ENCODE measurements at regions not wholly inside any gene's neighbourhood (a gene's known extent, or its start where the extent isn't known, plus 50 kb on each side); places are given as distances from the start of the nearest gene placed in this dataset.

DNA sequence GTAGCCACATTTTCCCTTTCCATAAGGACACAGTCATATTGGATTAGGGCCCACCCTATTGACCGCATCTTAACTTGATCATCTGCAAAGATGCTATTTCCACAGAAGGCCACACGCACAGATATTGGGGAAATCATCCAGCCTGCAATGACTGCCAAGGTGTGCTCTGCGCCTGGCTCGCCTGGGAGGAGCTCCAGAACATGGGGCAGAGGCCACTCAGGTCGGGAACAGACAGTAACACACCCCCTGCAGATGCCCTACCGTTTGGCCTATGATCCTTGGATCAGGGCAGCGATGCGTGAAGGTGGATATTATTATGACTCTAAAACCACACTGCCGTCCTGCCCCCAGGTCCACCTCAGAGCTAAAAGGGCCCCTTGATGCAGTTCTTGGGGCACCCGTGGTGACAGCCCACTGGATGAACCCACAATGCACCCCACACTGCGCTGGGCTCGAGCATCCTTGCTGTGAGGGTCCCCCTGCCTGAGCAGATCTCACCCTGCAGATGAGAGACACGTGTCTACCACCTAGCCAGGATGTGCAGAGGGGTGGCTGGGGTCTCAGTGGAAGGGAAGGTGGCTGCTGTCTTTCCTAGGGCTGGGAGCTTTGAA, 72.9 kb upstream of the ZNF516 start:
- no peak for DNase-seq

DNA sequence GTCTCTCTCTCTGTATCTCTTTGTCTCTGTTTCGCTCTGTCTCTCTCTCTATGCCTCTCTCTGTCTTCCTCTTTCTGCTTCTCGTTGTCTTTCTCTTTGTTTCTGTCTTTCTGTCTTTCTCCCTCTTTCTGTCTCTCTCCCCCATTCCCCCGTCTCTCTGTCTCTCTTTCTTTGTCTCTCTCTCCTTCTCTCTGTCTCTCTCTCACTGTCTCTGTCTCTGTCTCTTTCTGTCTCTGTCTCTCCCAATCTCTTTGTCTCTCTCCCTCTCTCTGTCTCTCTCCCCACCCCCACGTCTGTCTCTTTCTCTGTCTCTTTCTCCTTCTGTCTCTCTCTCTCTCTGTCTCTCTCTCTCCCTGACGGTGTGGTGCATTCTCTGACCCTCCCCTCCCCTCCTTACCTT, 71.9 kb upstream of the ZNF516 start:
- DNase-seq: no peak

DNA sequence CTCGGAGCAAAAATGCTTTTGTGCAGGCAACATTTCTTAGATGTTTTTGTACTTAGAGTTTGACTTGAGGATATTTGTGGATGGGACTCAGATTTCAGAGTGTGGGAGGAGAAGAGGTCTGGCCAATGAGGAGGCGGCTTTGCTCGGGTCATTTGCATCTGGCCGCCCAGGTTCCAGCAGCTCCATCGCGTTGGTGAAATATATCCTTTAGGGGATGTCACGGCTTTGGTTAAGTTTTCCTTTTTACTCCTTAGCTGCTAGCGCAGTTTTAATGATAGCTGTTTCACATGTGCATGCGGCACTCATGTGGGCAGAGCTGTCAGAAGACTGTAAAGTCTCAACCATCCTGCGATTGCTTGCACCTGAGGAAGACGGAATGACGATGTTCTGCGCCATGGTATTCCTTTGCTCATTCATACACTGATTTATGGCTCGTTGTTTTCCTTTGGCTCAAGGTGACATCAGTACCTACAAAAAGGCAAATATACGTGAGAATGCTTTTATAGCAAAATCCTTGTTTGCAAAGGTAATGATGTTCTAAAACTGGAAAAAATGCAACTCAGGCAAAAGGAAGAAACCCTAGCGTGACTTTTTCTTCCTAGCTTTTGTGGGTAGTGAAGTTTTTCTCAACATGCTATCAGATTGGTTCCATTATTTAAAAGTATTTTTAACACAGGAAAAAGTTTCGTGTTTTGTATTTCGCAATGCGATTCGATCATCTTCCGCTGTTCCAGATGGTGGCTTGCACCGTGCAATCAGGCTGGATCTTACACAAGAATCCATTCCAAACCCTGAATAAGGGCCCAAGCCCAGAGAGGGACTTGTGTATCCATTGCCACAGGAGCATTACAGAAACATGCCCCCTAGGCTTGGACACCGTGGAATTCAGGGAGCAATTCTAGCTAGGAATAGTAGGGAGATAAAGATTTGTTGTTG, 70.5 kb upstream of the ZNF516 start:
- no peak for DNase-seq

DNA sequence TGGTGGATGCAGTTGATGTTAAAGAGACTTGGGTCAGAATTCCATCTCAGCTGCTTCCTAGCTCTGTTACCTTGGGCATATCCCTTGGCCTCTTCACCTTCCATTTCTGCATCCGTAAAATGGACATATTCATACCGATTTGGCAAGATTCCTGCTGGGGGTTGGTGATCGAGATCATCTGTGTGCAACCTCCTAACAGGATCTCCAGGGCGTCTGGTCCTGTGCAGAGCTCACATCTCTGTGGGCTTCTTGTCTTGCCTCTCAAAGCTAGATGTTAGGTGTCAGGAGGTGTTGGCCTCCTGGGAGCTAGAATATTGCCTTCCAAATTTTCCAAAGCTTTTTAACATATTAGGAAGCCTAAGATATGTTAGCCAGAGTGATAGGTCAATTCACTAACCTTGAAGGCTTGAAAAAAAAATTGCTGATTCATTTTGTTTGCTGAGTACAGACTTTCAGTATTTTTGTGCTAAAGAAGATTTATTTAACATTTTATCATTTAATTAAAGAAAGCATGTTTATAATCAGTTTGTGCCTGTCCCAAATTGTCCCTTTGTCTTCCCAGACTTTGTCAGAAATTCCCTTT, 69.7 kb upstream of the ZNF516 start:
- no peak for DNase-seq

DNA sequence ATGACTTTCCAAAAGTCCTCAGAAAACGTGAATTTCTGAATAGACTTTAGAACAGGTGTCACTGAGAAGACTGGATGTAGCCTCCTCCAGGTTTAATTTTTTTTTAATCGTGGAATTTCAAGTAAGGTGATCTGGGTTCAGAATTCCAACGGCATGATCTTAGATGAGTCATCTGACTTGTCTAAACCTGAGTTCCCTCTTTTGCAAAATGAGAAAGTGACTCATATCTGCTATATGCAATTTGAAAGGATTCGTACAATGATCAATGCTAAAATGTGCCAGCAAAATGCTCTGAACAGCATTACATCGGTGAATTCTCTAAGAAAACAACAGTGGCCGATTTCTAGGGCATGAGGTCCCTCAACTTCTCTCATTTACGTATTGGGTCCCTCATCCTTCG, 69.1 kb upstream of the ZNF516 start:
- DNase-seq: no peak

DNA sequence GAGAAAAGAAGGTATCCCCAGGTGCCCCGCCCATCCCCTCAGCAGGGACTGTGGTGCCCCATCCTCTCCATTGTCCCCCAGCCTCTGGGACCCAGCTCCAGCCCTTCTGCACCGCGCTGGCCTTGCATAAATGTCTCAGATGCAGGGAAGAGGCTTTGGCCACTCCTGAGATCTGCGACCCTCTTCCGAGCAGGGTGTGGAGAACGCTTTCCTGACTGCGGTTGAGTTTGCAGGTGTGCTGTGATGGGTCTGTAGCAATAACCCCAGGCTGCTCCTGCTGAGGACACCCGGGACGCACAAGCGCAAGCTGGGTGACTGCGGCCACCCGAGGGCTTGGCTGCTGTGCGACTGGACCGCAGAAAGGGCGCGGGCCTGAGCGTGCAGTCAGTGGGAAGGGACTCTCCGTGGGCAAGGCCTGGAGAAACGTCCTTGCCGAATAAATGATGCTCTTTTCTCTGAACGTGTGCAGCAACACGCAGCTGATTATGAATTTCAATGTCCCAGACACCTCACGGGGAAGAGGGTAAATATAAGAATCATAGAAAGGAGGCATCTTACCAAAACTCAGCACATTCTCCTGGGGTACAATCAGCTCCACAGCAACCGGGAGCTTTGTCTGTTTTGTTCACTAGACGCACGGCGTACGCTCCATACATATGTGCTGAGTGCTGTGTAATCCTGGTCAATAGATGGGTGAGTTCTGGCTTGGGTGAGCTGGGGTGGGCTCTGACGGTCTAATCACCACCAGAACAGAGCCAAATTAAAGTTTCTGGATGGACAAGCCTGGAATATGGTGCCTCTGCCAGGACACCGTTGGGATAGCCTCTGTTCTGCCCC, 67.5 kb upstream of the ZNF516 start:
- no peak for DNase-seq

DNA sequence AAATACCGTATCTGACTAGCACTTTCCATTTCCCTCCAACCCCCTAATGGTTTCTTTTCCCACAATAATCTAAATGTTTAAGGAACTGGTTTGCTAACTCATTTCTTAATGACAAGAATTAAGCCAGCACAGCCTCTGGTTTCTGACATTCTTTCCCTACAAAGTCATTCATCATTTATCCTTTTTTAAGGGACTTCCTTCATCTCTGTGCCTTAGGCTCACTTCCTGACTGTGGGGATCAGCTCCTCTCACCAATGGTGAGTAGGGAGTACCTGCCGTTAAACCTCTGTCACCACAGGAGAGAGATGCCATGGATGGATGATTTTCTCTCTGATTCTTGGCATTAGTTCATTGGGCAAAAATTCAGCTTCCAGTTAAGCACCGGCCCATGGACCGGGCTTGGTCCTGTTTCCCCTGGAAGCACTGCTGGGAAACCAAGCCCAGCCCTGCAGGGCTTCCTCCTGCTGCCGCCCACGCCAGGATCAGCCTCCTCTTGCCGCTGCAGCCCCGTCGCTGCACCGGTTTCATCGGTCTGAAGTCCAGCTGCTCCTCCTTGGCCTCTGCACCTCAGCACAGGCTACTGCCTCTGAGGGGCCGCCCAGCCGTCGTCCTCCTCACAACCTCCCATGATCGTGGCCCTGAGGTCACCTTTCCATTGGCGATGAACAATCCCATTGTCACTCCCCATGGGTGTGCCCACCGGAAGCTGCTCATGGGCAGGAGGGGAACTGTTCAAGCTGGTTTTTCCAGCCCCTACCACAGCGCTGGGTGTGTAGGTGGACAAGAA, 64.0 kb upstream of the ZNF516 start:
- no peak for DNase-seq

DNA sequence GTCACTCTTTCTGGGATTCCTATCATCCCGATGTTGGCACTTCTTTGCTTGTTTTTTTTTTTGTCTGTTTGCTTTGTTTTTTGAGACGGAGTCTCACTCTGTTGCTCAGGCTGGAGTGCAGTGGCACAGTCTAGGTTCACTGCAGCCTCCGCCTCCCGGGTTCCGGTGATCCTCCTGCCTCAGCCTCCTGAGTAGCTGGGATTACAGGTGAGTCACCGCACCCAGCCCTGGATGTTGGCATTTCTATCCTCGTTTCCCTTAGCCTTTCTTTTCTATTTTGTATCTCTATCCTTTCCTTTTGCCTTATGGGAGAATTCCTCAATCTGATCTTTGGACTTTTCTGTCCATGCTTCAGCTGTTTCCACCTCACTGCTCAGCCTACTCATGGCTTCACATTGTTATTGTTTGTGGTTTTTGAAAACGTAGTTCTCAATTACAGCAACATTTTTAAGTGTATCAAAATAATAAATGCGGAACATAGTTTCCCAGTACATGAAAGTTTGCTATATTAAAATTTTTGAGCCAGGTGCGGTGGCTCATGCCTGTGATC, 62.1 kb upstream of the ZNF516 start:
- no peak for DNase-seq

DNA sequence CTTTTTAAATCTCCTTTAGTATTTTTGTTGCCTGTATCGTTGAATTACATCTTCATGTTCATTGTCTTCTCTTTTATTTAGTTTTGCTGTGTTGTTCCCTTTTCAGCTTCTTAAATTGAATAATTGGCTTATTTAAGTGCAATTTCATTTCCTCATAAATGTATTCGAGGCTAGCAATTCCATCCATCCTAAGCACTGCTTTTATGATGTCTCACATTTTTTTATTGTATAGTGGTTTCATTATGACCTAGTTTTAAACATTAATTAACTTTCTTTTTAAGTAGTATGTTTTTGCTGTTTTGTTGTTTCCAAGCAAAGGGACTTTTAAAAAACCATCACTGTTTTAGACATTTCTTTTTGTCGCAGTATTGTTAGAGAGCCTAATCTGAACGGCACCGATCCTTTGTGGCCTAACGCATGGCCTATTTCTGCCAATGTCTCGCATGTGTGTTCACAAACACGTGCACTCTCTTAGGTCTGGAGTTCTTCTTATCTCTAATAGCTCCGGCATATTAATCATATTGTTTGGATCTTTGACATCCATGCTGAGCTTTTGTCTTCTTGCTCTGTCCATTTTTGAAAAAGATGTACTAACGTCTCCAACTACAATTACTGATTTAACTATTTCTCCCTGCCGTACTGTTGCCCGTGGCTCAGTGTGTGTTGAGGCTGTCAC, 59.6 kb upstream of the ZNF516 start:
- DNase-seq: no peak

DNA sequence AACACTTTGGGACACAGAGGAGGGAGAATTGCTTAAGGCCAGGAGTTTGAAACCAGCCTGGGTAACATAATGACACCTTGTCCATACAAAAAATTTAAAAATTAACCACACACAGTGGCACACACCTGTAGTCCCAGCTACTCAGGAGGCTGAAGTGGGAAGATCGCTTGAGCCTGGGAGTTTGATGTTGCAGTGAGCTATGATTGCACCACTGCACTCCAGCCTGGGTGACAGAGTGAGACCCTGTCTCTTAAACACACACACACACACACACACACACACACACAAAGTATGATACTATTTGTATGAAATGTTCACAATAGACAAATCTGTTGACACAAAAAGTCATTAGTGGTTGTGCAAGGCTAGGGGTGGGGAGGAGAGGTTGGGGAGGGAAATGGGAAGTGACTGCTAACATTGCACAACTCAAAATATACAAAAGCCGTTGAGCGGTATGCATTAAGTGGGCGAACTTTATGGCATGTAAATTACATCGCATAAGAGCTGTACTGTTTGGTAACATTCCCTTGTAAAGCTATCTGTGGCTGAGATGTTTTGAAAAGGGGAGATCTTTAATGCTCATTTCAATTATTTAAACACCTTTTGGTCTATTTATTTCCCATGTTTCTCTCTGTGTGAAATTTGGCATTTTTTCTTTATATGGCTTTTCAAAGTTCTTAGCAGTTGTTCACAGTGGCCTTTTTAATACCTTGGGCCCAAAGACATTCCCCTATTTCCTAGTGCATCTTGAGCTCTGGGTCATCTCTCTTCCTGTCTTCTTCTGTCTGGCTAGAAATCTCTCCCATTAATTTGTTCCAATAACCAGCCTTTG, 58.9 kb upstream of the ZNF516 start:
- DNase-seq: no peak

DNA sequence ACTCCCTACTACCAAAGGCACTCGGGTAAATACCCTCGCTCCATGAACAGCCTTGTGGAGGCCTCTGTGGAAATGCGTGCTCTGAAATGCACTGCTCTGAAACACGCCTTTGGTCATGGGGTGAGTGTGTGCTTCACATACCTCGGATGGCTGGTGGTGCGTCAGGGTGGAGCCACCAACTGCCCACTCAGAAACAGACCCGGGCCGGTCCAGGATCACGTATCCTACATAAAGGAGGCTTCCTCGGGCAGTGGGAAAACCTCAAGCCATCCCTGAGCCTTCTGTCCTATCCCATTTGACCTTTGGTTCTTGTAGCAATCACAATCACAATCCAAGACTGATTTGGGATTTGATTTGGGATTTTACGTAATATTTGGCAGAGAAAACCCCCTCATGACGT, 53.5 kb upstream of the ZNF516 start:
- DNase-seq: no peak

DNA sequence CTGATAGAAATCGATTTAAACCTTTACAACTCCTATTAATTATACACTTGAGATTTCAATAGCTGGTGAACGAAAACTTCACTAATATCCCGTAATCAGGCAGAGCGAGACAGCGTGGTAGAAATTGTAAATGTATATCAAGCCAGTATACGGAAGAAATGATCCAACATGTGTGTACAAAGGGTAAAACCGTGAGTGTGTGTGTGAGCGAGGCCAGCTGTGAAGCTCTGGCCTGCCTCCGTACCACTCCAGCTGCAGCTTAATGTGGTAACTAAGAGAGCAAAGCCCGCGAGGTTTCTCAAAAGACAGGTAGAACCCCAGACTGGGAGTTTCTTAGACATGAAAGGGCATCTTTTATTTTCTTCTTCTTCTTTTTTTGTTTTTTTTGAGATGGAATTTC, 52.3 kb upstream of the ZNF516 start:
- no peak for DNase-seq

DNA sequence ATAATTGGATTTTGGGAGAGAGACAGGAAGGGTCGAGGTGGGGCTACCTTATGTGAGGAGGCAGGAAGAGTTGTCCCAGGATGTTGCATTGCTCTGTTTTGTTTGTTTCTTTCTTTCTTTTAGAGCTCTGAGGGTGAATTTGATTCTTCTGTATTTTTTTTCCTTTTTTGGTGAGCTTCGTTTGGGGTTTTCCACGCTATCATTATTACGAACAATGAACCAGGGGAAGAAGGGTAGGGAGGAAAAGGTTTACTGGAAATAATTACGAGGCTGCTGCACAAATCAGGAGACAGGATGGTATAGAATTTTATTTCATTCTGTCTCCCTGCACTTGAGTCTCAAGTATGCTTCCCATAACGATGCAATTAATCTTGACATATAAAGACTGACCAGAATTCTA, 51.4 kb upstream of the ZNF516 start:
- DNase-seq: no peak

DNA sequence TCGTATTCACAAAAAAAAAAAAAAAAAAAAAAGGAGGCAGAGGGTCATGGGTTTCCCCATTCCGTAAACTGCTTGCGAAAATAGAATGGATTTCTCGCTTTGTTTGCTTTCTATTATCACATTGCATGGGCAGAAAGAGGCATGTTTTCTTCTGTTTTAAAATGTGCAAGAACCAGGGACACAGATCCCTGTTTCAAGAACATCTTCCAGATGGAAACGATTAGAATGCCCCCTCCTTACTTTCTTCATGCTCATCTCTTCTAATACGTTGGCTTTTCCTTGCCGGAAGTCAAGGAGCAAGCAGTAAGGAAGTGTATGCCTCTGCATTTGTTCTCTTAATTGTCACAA, 51.0 kb upstream of the ZNF516 start:
- DNase-seq: no peak

DNA sequence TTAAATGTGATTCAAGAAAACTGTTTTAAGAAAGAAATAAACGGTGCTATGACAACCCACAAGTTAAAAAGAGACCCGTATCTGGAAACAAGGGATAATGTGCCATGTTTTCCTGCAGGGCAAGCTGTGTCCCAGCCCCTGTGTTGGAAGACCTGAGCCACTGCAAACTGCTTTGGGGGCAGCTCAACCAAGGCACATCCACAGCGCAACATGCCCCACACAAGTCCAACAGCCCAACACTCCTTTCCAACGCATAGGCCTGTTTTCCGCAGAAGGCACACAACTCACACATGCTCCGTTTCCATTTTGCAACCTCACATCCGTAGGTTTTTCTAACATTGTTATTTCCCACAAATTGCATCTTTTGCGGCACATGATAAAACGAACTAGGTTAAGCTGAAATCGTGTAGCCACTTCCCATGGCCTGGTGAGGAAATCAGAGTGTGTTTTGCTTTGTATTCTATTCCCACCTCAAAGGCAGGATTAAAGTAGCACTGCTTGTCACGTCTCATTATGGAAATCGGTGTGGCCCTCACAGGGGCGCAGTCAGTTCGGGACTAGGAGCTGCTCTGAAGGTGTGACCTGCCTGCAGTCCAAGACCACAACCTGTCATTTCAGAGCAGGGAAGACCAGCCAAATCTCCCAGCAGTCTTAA, 50.5 kb upstream of the ZNF516 start:
- DNase-seq: no peak

DNA sequence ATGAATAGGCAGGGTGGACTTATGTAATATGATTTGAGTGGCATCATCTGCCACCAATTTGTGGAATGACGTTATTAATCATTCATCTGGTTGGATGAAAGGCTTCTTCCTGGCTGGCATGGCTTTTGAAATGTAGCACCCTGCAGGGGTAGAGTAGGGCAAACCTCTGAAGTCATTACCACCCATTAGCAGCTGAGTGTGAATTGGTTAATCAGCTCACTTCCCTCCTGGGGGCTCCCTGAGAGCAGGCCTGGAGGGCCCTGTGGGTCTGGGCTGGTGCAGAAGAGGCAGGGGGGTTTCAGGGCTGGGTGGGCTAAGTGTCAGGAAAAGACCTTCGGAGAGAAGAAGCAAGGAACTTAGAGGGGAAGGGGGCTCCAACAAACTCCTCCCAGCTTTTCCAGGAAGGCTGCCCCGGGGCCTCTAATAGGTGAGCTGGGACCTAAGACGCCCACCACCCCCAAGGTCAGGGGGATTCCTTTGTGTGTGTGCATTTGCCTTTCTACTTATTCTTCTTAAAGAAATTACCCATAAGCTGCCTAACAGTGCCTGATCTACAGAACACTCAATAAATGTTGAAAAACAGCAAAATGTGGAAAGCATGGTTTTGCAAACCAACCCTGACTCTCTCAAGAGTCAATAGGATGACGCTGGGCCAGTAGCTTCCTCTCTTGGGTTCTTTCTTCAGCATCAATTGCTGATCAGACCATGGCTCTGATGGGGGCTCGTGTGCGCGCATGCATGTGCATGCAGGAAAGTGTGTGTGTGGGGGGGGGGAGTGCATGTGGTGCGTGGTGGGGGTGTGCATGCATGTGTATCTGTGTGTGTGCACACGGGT, 49.7 kb upstream of the ZNF516 start:
- DNase-seq: no peak
